CD14-positive monocyte (primary cell): ENCODE measurements at regions not wholly inside any gene's neighbourhood (a gene's known extent, or its start where the extent isn't known, plus 50 kb on each side); places are given as distances from the start of the nearest gene placed in this dataset.

ENCODE experiments used
- DNase-seq, 3 donors: peaks; one replicate each; pipeline ENCODE4 v3.0.0-alpha.2; 2011 to 2022
- H2AFZ ChIP-seq: 2 replicates; pipeline ENCODE4 v1.6.0; 2012; ENCODE audit warnings: mild to moderate bottlenecking, low read depth, low read length, inconsistent platforms; ENCODE audit not compliant: insufficient read depth, poor library complexity, severe bottlenecking
- H3K27ac ChIP-seq, 2 donors: 1 replicate in 1 of 2; 2 replicates in 1 of 2; pipeline ENCODE4 v1.5.1; 2012 to 2013; ENCODE audit warnings: low read length in 2 of 2, control low read depth in 1 of 2, inconsistent platforms in 1 of 2, low read depth in 1 of 2, mild to moderate bottlenecking in 1 of 2
- H3K27me3 ChIP-seq, 2 donors: one replicate each; pipeline versions ENCODE4 v1.6.0 to v1.6.1; 2011 to 2013; ENCODE audit warnings: low read length in 2 of 2; ENCODE audit not compliant: control insufficient read depth in 2 of 2, insufficient read depth in 2 of 2
- H3K36me3 ChIP-seq, 2 donors: replicated peaks in 1 of 2; 1 replicate in 1 of 2; 2 replicates in 1 of 2; pipeline versions ENCODE4 v1.5.1 to v1.6.1; 2012 to 2013; ENCODE audit warnings: low read length in 2 of 2, control low read depth in 1 of 2, inconsistent platforms in 1 of 2, mild to moderate bottlenecking in 1 of 2; ENCODE audit not compliant: insufficient read depth in 2 of 2, control insufficient read depth in 1 of 2
- H3K4me1 ChIP-seq, 2 donors: 1 replicate in 1 of 2; 2 replicates in 1 of 2; pipeline versions ENCODE4 v1.5.1 to v1.6.1; 2012 to 2013; ENCODE audit warnings: low read length in 2 of 2, control low read depth in 1 of 2, inconsistent platforms in 1 of 2, mild to moderate bottlenecking in 1 of 2, moderate library complexity in 1 of 2; ENCODE audit not compliant: insufficient read depth in 2 of 2, control insufficient read depth in 1 of 2
- H3K4me2 ChIP-seq: replicated peaks from 2 replicates; pipeline ENCODE3; 2012; ENCODE audit warnings: low read length, moderate library complexity, mild to moderate bottlenecking; ENCODE audit not compliant: poor library complexity, severe bottlenecking; ENCODE audit errors: extremely low read depth
- H3K4me3 ChIP-seq, 3 experiments: fragments of 200-600 bp in 1 of 3; sonication (generic) in 1 of 3; replicated peaks in 1 of 3; 1 replicate in 2 of 3; 2 replicates in 1 of 3; pipeline ENCODE4 v1.5.1; 2011 to 2013; ENCODE audit warnings: low read length in 3 of 3, mild to moderate bottlenecking in 3 of 3, control low read depth in 2 of 3, low read depth in 2 of 3, inconsistent platforms in 1 of 3, moderate library complexity in 1 of 3
- H3K79me2 ChIP-seq: 2 replicates; pipeline ENCODE4 v1.6.0; 2012; ENCODE audit warnings: mild to moderate bottlenecking, control low read depth, inconsistent platforms, low read length, moderate library complexity; ENCODE audit not compliant: insufficient read depth
- H3K9ac ChIP-seq: 2 replicates; pipeline ENCODE4 v1.6.0; 2017; ENCODE audit warnings: low read length, mild to moderate bottlenecking; ENCODE audit not compliant: insufficient read depth, poor library complexity, severe bottlenecking
- H3K9me3 ChIP-seq, 2 donors: replicated peaks in 1 of 2; 1 replicate in 1 of 2; 2 replicates in 1 of 2; pipeline versions ENCODE4 v1.5.1 to v1.6.1; 2012 to 2013; ENCODE audit warnings: low read length in 2 of 2, control low read depth in 1 of 2; ENCODE audit not compliant: control insufficient read depth in 1 of 2, insufficient read depth in 1 of 2
- H4K20me1 ChIP-seq: 2 replicates; pipeline ENCODE4 v1.6.0; 2012; ENCODE audit warnings: mild to moderate bottlenecking, low read length, control low read depth, moderate library complexity; ENCODE audit not compliant: insufficient read depth
- H3K27ac Mint-ChIP-seq, 7 donors: one replicate each; pipeline ENCODE4 v1.8.0; 2020; ENCODE audit warnings: mild to moderate bottlenecking in 7 of 7, mixed read lengths in 7 of 7, moderate library complexity in 6 of 7, inconsistent platforms in 2 of 7
- H3K27me3 Mint-ChIP-seq, 3 donors: one replicate each; pipeline ENCODE4 v1.8.0; 2021 to 2022; ENCODE audit warnings: low read depth in 3 of 3, mild to moderate bottlenecking in 3 of 3, mixed read lengths in 3 of 3, moderate library complexity in 3 of 3, inconsistent platforms in 1 of 3
- H3K36me3 Mint-ChIP-seq, 2 donors: one replicate each; pipeline ENCODE4 v1.8.0; 2020; ENCODE audit warnings: mixed read lengths in 2 of 2, inconsistent platforms in 1 of 2, mild to moderate bottlenecking in 1 of 2
- H3K4me1 Mint-ChIP-seq: one replicate; pipeline ENCODE4 v1.8.0; 2020; ENCODE audit warnings: mild to moderate bottlenecking, mixed read lengths
- H3K4me3 Mint-ChIP-seq, 2 donors: one replicate each; pipeline ENCODE4 v1.8.0; 2020; ENCODE audit warnings: mild to moderate bottlenecking in 2 of 2, mixed read lengths in 2 of 2, moderate library complexity in 1 of 2
- H3K9me3 Mint-ChIP-seq, 7 donors: one replicate each; pipeline ENCODE4 v1.8.0; 2020 to 2022; ENCODE audit warnings: mixed read lengths in 7 of 7, mild to moderate bottlenecking in 6 of 7, moderate library complexity in 6 of 7, inconsistent platforms in 2 of 7
- CTCF ChIP-seq: fragments of 200-600 bp; IDR thresholded peaks from one replicate; pipeline ENCODE4 v1.8.0; 2022; ENCODE audit warnings: antibody characterized with exemption, mild to moderate bottlenecking
- WGBS: methylation state at CpG from one replicate; pipeline ENCODE4 v1.1.5; 2013; ENCODE audit warnings: missing lambda C conversion rate; ENCODE audit not compliant: insufficient coverage; 5-methylcytosine and 5-hydroxymethylcytosine counted together
- intact Hi-C, 2 donors: fragments of 100-400 bp; cut with micrococcal nuclease; formaldehyde crosslinking; loops; one replicate each; pipeline versions ENCODE4 v1.15.0 to v1.15.1; 2023

DNA sequence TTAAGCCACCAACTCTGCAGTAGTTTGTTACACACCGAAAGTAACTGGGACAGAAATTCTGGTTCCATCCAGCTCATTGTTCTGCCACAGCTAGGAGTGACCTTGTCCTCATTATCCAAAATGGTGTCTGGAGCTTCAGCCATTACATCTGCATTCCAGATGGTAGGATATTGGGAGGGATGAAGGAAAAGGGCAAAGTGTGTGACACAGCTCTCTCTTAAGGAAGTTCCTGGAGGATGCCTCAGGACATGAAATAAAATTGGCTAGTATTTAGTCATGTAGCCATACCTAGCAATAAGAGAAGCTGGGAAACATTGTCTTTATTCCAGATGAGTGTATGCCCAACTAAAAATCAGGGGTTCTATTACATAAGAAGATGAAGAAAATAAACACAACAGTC, 262.0 kb downstream of the BCOR start:
- Mint-ChIP-seq H3K36me3 (no peaks in the 10 kb centered on the region), H3K27ac (no peak overlapping the region), H3K4me1 (no peaks in the 10 kb centered on the region), H3K9me3 (no peaks in the 10 kb centered on the region), H3K27me3 (peaks cover 0 to 26% (median 1%) of the 10 kb centered on the region in 3 donors), H3K4me3 (no peak overlapping the region)
- H3K36me3 ChIP-seq = no peaks in the 10 kb centered on the region
- intact Hi-C loops = no loop called here
- no peak for TF ChIP-seq CTCF
- no peak overlapping the region for H3K4me3 ChIP-seq
- H3K27me3 ChIP-seq = no peaks in the 10 kb centered on the region
- H2AFZ ChIP-seq = no peak overlapping the region
- H3K9me3 ChIP-seq = no peaks in the 10 kb centered on the region
- H3K27ac ChIP-seq = no peak overlapping the region
- H3K9ac ChIP-seq = no peak overlapping the region
- no peaks in the 10 kb centered on the region for H4K20me1 ChIP-seq
- WGBS = no CpG with 5 or more reads among the region's 1 CpG
- no peak overlapping the region for H3K4me2 ChIP-seq
- no peaks in the 10 kb centered on the region for H3K4me1 ChIP-seq
- DNase-seq = no peak
- no peaks in the 10 kb centered on the region for H3K79me2 ChIP-seq

GRCh38 chrX:39836802-39837420, 260.8 kb downstream of the BCOR start:
- Histone ChIP-seq H3K27ac (no peak overlapping the region), H3K9ac (no peak overlapping the region), H4K20me1 (no peaks in the 10 kb centered on the region), H3K36me3 (no peaks in the 10 kb centered on the region), H3K27me3 (no peaks in the 10 kb centered on the region), H3K4me1 (no peaks in the 10 kb centered on the region), H3K9me3 (no peaks in the 10 kb centered on the region), H2AFZ (no peak overlapping the region), H3K4me2 (no peak overlapping the region), H3K79me2 (no peaks in the 10 kb centered on the region), H3K4me3 (no peak overlapping the region)
- Mint-ChIP-seq H3K4me3 (no peak overlapping the region), H3K9me3 (no peaks in the 10 kb centered on the region), H3K27me3 (peaks cover 0 to 25% (median 0%) of the 10 kb centered on the region in 3 donors), H3K4me1 (no peaks in the 10 kb centered on the region), H3K36me3 (no peaks in the 10 kb centered on the region), H3K27ac (no peak overlapping the region)
- intact Hi-C loops = no loop called here
- no peak for TF ChIP-seq CTCF
- no peak for DNase-seq
- WGBS = 28% methylated on average over 3 of the region's 8 CpGs
